ENCODE measurements at regions not wholly inside any gene's neighbourhood (a gene's known extent, or its start where the extent isn't known, plus 50 kb on each side); places are given as distances from the start of the nearest gene placed in this dataset.

GRCh38 chr9:115862021-115862420 is 291.6 kb upstream of the PAPPA start:
- no peak for DNase-seq (ENCODE audit: low read depth in 6 of 9, low spot score in 9 of 9)
- WGBS: 96% methylated on average over 3 of the region's 3 CpGs
- Histone ChIP-seq H3K36me3 (ENCODE audit: control insufficient read depth in 2 of 2, insufficient read depth in 2 of 2, low read length in 1 of 2) (no peaks in the 10 kb centered on the region), H3K4me3 (ENCODE audit: low read length in 2 of 2) (no peak overlapping the region), H3K27ac (ENCODE audit: low read depth in 1 of 2, low read length in 1 of 2) (no peak overlapping the region), H3K9me3 (ENCODE audit: control insufficient read depth in 2 of 2, insufficient read depth in 1 of 2, low read length in 1 of 2) (no peaks in the 10 kb centered on the region), H3K4me1 (ENCODE audit: control insufficient read depth in 2 of 2, insufficient read depth in 2 of 2, low read length in 2 of 2) (no peaks in the 10 kb centered on the region), H3K27me3 (ENCODE audit: control insufficient read depth in 2 of 2, insufficient read depth in 1 of 2, low read length in 1 of 2) (no peaks in the 10 kb centered on the region)

GRCh38 chr9:115864581-115864980 is 289.0 kb upstream of the PAPPA start:
- no peaks in the 10 kb centered on the region for H3K27me3 ChIP-seq (ENCODE audit: control insufficient read depth in 2 of 2, insufficient read depth in 1 of 2, low read length in 1 of 2)
- no peaks in the 10 kb centered on the region for H3K36me3 ChIP-seq (ENCODE audit: control insufficient read depth in 2 of 2, insufficient read depth in 2 of 2, low read length in 1 of 2)
- no peak for DNase-seq (ENCODE audit: low read depth in 6 of 9, low spot score in 9 of 9)
- H3K4me3 ChIP-seq (ENCODE audit: low read length in 2 of 2): no peak overlapping the region
- no peaks in the 10 kb centered on the region for H3K4me1 ChIP-seq (ENCODE audit: control insufficient read depth in 2 of 2, insufficient read depth in 2 of 2, low read length in 2 of 2)
- no peak overlapping the region for H3K27ac ChIP-seq (ENCODE audit: low read depth in 1 of 2, low read length in 1 of 2)
- H3K9me3 ChIP-seq (ENCODE audit: control insufficient read depth in 2 of 2, insufficient read depth in 1 of 2, low read length in 1 of 2): no peaks in the 10 kb centered on the region

GRCh38 chr9:115867326-115867725 is 286.3 kb upstream of the PAPPA start:
- H3K27ac ChIP-seq (ENCODE audit: low read depth in 1 of 2, low read length in 1 of 2): no peak overlapping the region
- DNase-seq (ENCODE audit: low read depth in 6 of 9, low spot score in 9 of 9): no peak

GRCh38 chr9:115877852-115878438 is 275.6 kb upstream of the PAPPA start:
- H3K27ac ChIP-seq (ENCODE audit: low read depth in 1 of 2, low read length in 1 of 2): no peak overlapping the region
- DNase-seq (ENCODE audit: low read depth in 6 of 9, low spot score in 9 of 9): no peak
- no peaks in the 10 kb centered on the region for H3K9me3 ChIP-seq (ENCODE audit: control insufficient read depth in 2 of 2, insufficient read depth in 1 of 2, low read length in 1 of 2)

More at GRCh38 chr9:115867326-115867725, 286.3 kb upstream of the PAPPA start:
- no peaks in the 10 kb centered on the region for H3K27me3 ChIP-seq (ENCODE audit: control insufficient read depth in 2 of 2, insufficient read depth in 1 of 2, low read length in 1 of 2)
- H3K4me1 ChIP-seq (ENCODE audit: control insufficient read depth in 2 of 2, insufficient read depth in 2 of 2, low read length in 2 of 2): no peaks in the 10 kb centered on the region
- H3K4me3 ChIP-seq (ENCODE audit: low read length in 2 of 2): no peak overlapping the region
- no peaks in the 10 kb centered on the region for H3K9me3 ChIP-seq (ENCODE audit: control insufficient read depth in 2 of 2, insufficient read depth in 1 of 2, low read length in 1 of 2)
- no peaks in the 10 kb centered on the region for H3K36me3 ChIP-seq (ENCODE audit: control insufficient read depth in 2 of 2, insufficient read depth in 2 of 2, low read length in 1 of 2)

GRCh38 chr9:115879451-115879850 is 274.1 kb upstream of the PAPPA start:
- Histone ChIP-seq H3K27me3 (ENCODE audit: control insufficient read depth in 2 of 2, insufficient read depth in 1 of 2, low read length in 1 of 2) (no peaks in the 10 kb centered on the region), H3K9me3 (ENCODE audit: control insufficient read depth in 2 of 2, insufficient read depth in 1 of 2, low read length in 1 of 2) (no peaks in the 10 kb centered on the region), H3K27ac (ENCODE audit: low read depth in 1 of 2, low read length in 1 of 2) (no peak overlapping the region), H3K4me1 (ENCODE audit: control insufficient read depth in 2 of 2, insufficient read depth in 2 of 2, low read length in 2 of 2) (no peaks in the 10 kb centered on the region), H3K4me3 (ENCODE audit: low read length in 2 of 2) (no peak overlapping the region), H3K36me3 (ENCODE audit: control insufficient read depth in 2 of 2, insufficient read depth in 2 of 2, low read length in 1 of 2) (no peaks in the 10 kb centered on the region)
- 56% methylated on average over 3 of the region's 3 CpGs for WGBS
- no peak for DNase-seq (ENCODE audit: low read depth in 6 of 9, low spot score in 9 of 9)

More at GRCh38 chr9:115877852-115878438, 275.6 kb upstream of the PAPPA start:
- Histone ChIP-seq H3K27me3 (ENCODE audit: control insufficient read depth in 2 of 2, insufficient read depth in 1 of 2, low read length in 1 of 2) (no peaks in the 10 kb centered on the region), H3K36me3 (ENCODE audit: control insufficient read depth in 2 of 2, insufficient read depth in 2 of 2, low read length in 1 of 2) (no peaks in the 10 kb centered on the region), H3K4me3 (ENCODE audit: low read length in 2 of 2) (no peak overlapping the region), H3K4me1 (ENCODE audit: control insufficient read depth in 2 of 2, insufficient read depth in 2 of 2, low read length in 2 of 2) (no peaks in the 10 kb centered on the region)
- WGBS: 76% methylated on average over 3 of the region's 3 CpGs

GRCh38 chr9:115880221-115880885 is 273.2 kb upstream of the PAPPA start:
- no peak for DNase-seq (ENCODE audit: low read depth in 6 of 9, low spot score in 9 of 9)
- Histone ChIP-seq H3K4me1 (ENCODE audit: control insufficient read depth in 2 of 2, insufficient read depth in 2 of 2, low read length in 2 of 2) (no peaks in the 10 kb centered on the region), H3K9me3 (ENCODE audit: control insufficient read depth in 2 of 2, insufficient read depth in 1 of 2, low read length in 1 of 2) (no peaks in the 10 kb centered on the region), H3K27ac (ENCODE audit: low read depth in 1 of 2, low read length in 1 of 2) (no peak overlapping the region), H3K36me3 (ENCODE audit: control insufficient read depth in 2 of 2, insufficient read depth in 2 of 2, low read length in 1 of 2) (no peaks in the 10 kb centered on the region), H3K4me3 (ENCODE audit: low read length in 2 of 2) (no peak overlapping the region), H3K27me3 (ENCODE audit: control insufficient read depth in 2 of 2, insufficient read depth in 1 of 2, low read length in 1 of 2) (no peaks in the 10 kb centered on the region)
- WGBS: 83% methylated on average over 5 of the region's 5 CpGs

- DNase-seq (ENCODE audit: low read depth in 6 of 9, low spot score in 9 of 9): no peak
- H3K4me3 ChIP-seq (ENCODE audit: low read length in 2 of 2): no peak overlapping the region
- no peaks in the 10 kb centered on the region for H3K4me1 ChIP-seq (ENCODE audit: control insufficient read depth in 2 of 2, insufficient read depth in 2 of 2, low read length in 2 of 2)
- no peaks in the 10 kb centered on the region for H3K27me3 ChIP-seq (ENCODE audit: control insufficient read depth in 2 of 2, insufficient read depth in 1 of 2, low read length in 1 of 2)
- no peaks in the 10 kb centered on the region for H3K9me3 ChIP-seq (ENCODE audit: control insufficient read depth in 2 of 2, insufficient read depth in 1 of 2, low read length in 1 of 2)
- H3K27ac ChIP-seq (ENCODE audit: low read depth in 1 of 2, low read length in 1 of 2): no peak overlapping the region
- no peaks in the 10 kb centered on the region for H3K36me3 ChIP-seq (ENCODE audit: control insufficient read depth in 2 of 2, insufficient read depth in 2 of 2, low read length in 1 of 2)
Measured at GRCh38 chr9:115882911-115883310, 270.7 kb upstream of the PAPPA start.

GRCh38 chr9:115883467-115884329 is 269.9 kb upstream of the PAPPA start:
- Histone ChIP-seq H3K27ac (ENCODE audit: low read depth in 1 of 2, low read length in 1 of 2) (no peak overlapping the region), H3K9me3 (ENCODE audit: control insufficient read depth in 2 of 2, insufficient read depth in 1 of 2, low read length in 1 of 2) (no peaks in the 10 kb centered on the region), H3K4me3 (ENCODE audit: low read length in 2 of 2) (no peak overlapping the region), H3K36me3 (ENCODE audit: control insufficient read depth in 2 of 2, insufficient read depth in 2 of 2, low read length in 1 of 2) (no peaks in the 10 kb centered on the region), H3K27me3 (ENCODE audit: control insufficient read depth in 2 of 2, insufficient read depth in 1 of 2, low read length in 1 of 2) (no peaks in the 10 kb centered on the region), H3K4me1 (ENCODE audit: control insufficient read depth in 2 of 2, insufficient read depth in 2 of 2, low read length in 2 of 2) (no peaks in the 10 kb centered on the region)
- no peak for DNase-seq (ENCODE audit: low read depth in 6 of 9, low spot score in 9 of 9)
- WGBS: 36% methylated on average over 5 of the region's 5 CpGs

GRCh38 chr9:115884846-115885245 is 268.7 kb upstream of the PAPPA start:
- Histone ChIP-seq H3K9me3 (ENCODE audit: control insufficient read depth in 2 of 2, insufficient read depth in 1 of 2, low read length in 1 of 2) (no peaks in the 10 kb centered on the region), H3K36me3 (ENCODE audit: control insufficient read depth in 2 of 2, insufficient read depth in 2 of 2, low read length in 1 of 2) (no peaks in the 10 kb centered on the region), H3K27ac (ENCODE audit: low read depth in 1 of 2, low read length in 1 of 2) (no peak overlapping the region), H3K27me3 (ENCODE audit: control insufficient read depth in 2 of 2, insufficient read depth in 1 of 2, low read length in 1 of 2) (no peaks in the 10 kb centered on the region), H3K4me3 (ENCODE audit: low read length in 2 of 2) (no peak overlapping the region), H3K4me1 (ENCODE audit: control insufficient read depth in 2 of 2, insufficient read depth in 2 of 2, low read length in 2 of 2) (no peaks in the 10 kb centered on the region)
- WGBS: 66% methylated on average over 2 of the region's 2 CpGs
- DNase-seq (ENCODE audit: low read depth in 6 of 9, low spot score in 9 of 9): no peak
